RPMI7951 (cell line): ENCODE measurements at regions not wholly inside any gene's neighbourhood (a gene's known extent, or its start where the extent isn't known, plus 50 kb on each side); places are given as distances from the start of the nearest gene placed in this dataset.

Experiments
- DNase-seq: peaks from one replicate; pipeline ENCODE4 v3.0.0-alpha.2; 2012; ENCODE audit warnings: low read depth

DNA sequence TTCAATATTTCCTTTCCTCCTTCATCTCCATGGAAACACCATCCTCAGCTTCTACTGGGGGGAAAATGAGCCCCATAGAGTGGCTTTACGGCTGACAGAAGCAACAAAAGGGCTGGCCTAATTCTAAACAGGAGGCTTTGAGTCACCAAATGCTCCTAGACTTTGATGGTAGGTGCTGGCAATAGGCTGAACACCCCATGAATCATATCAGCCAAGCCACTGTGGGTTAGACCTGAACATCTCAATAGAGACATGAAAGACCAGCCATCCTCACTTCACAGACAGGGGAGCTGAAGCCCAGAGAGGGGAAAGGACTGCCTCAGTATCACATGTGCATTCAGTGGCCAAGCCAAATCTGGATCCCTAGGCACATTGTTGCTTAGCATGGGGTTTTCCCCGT, 107.6 kb downstream of the AMER1 start:
- DNase-seq: no peak

- peak; percentile 12 for DNase-seq
Measured at GRCh38 chrX:64093761-64094160, 111.7 kb downstream of the AMER1 start.
